ENCODE measurements at regions not wholly inside any gene's neighbourhood (a gene's known extent, or its start where the extent isn't known, plus 50 kb on each side); places are given as distances from the start of the nearest gene placed in this dataset.

GRCh38 chr7:68009716-68010115 is 1013.1 kb downstream of the TYW1 start:
- H3K9me3 Mint-ChIP-seq, result peaks cover 37% of the 10 kb centered on the region
- no peak overlapping the region for H3K4me3 Mint-ChIP-seq
- H3K27ac Mint-ChIP-seq, result no peak overlapping the region
- intact Hi-C loops (cut with micrococcal nuclease), result no loop called here
- H3K4me1 Mint-ChIP-seq (ENCODE audit: low read depth), result no peaks in the 10 kb centered on the region
- no peak for DNase-seq (ENCODE audit: low spot score)
- H3K36me3 Mint-ChIP-seq (ENCODE audit: low read depth), result no peaks in the 10 kb centered on the region
- no peaks in the 10 kb centered on the region for H3K27me3 Mint-ChIP-seq (ENCODE audit: insufficient read depth)

- Mint-ChIP-seq H3K36me3 (ENCODE audit: low read depth) (no peaks in the 10 kb centered on the region), H3K27me3 (ENCODE audit: insufficient read depth) (no peaks in the 10 kb centered on the region), H3K4me1 (ENCODE audit: low read depth) (no peaks in the 10 kb centered on the region), H3K4me3 (no peak overlapping the region), H3K9me3 (peaks cover 33% of the 10 kb centered on the region), H3K27ac (no peak overlapping the region)
- intact Hi-C loops (cut with micrococcal nuclease), result no loop called here
- DNase-seq (ENCODE audit: low spot score), result no peak
Measured at GRCh38 chr7:68014031-68014736, 1017.6 kb downstream of the TYW1 start.

DNA sequence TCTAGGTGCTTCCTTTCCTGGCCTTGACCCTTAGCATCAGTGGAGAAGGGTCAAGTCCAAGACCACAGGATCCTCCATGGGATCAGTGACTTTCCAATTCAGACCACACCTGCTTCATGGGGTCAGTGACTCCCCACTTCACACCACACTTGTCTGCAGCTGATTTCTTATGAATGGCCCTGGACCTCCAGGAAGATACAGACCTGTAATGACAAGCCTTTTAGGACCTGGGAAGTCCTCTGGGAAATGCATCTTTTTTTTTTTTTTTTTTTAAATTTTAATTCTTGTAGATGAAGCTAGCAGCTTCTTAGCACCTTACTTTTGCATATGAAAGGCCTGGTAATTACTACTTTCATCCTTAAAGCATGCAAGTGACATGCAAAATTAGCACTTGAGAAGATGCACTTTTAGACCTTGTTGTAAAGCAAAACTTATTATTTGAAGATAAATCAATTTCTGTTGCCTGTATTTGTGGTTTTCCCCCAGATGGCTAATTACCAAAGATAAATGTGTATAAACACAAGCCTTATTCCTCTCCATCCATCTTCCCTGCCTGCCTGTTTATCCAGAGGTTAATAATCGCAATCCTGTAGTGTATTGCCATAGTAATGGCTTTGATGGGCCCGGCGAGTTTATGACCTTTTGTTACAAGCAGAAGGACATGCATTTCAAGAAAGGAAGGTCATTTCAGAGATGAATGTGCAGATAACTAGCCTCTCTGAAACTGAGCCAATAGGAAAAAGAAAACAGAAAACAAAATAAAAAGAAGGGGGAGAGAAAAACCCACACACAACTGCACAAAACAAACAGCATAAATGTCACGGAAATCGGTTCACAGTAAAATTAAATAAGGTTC is 1018.7 kb downstream of the TYW1 start:
- H3K4me1 Mint-ChIP-seq (ENCODE audit: low read depth), result no peaks in the 10 kb centered on the region
- no peak overlapping the region for H3K27ac Mint-ChIP-seq
- H3K36me3 Mint-ChIP-seq (ENCODE audit: low read depth), result no peaks in the 10 kb centered on the region
- H3K4me3 Mint-ChIP-seq, result no peak overlapping the region
- peaks cover 27% of the 10 kb centered on the region for H3K9me3 Mint-ChIP-seq
- intact Hi-C loops (cut with micrococcal nuclease), result no loop called here
- DNase-seq (ENCODE audit: low spot score), result no peak
- no peaks in the 10 kb centered on the region for H3K27me3 Mint-ChIP-seq (ENCODE audit: insufficient read depth)

- Mint-ChIP-seq H3K4me3 (no peak overlapping the region), H3K27me3 (ENCODE audit: insufficient read depth) (no peaks in the 10 kb centered on the region), H3K36me3 (ENCODE audit: low read depth) (no peaks in the 10 kb centered on the region), H3K9me3 (peaks cover 26% of the 10 kb centered on the region), H3K27ac (no peak overlapping the region), H3K4me1 (ENCODE audit: low read depth) (no peaks in the 10 kb centered on the region)
- intact Hi-C loops (cut with micrococcal nuclease), result no loop called here
- no peak for DNase-seq (ENCODE audit: low spot score)
Measured at GRCh38 chr7:68015978-68016532, 1019.4 kb downstream of the TYW1 start.

- H3K27me3 Mint-ChIP-seq (ENCODE audit: insufficient read depth), result no peaks in the 10 kb centered on the region
- H3K27ac Mint-ChIP-seq, result no peak overlapping the region
- no peaks in the 10 kb centered on the region for H3K36me3 Mint-ChIP-seq (ENCODE audit: low read depth)
- H3K9me3 Mint-ChIP-seq, result peaks cover 28% of the 10 kb centered on the region
- DNase-seq (ENCODE audit: low spot score), result no peak
- intact Hi-C loops (cut with micrococcal nuclease), result no loop called here
- H3K4me1 Mint-ChIP-seq (ENCODE audit: low read depth), result no peaks in the 10 kb centered on the region
- H3K4me3 Mint-ChIP-seq, result no peak overlapping the region
Measured at GRCh38 chr7:68020102-68020501, 1023.5 kb downstream of the TYW1 start.

- Mint-ChIP-seq H3K4me3 (no peak overlapping the region), H3K27ac (no peak overlapping the region), H3K4me1 (ENCODE audit: low read depth) (no peaks in the 10 kb centered on the region), H3K27me3 (ENCODE audit: insufficient read depth) (no peaks in the 10 kb centered on the region), H3K36me3 (ENCODE audit: low read depth) (no peaks in the 10 kb centered on the region), H3K9me3 (peaks cover 32% of the 10 kb centered on the region)
- intact Hi-C loops (cut with micrococcal nuclease), result no loop called here
- DNase-seq (ENCODE audit: low spot score), result no peak
Measured at GRCh38 chr7:68025369-68025768, 1028.7 kb downstream of the TYW1 start.

DNA sequence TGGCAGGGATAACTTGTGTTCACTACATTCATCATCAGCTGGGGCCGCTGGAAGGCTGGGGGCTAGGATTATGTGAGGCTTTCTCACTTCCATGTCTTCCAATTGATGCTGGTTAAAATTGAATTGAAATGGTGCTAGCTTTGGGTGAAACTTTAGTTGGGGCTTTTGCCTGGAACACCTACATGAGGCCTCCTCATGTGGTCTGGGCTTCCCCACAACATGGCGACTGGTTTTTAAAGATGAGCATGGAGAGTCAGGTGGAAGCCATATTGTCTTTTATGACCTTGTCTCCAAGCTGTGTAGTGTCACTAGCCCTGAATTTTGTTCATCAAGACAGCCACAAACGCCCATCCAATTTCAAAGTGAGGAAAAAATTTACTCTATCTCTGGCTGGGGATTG is 1033.9 kb downstream of the TYW1 start:
- Mint-ChIP-seq H3K4me3 (no peak overlapping the region), H3K9me3 (peaks cover 48% of the 10 kb centered on the region), H3K36me3 (ENCODE audit: low read depth) (no peaks in the 10 kb centered on the region), H3K27me3 (ENCODE audit: insufficient read depth) (no peaks in the 10 kb centered on the region), H3K4me1 (ENCODE audit: low read depth) (no peaks in the 10 kb centered on the region), H3K27ac (no peak overlapping the region)
- no peak for DNase-seq (ENCODE audit: low spot score)
- intact Hi-C loops (cut with micrococcal nuclease), result no loop called here

DNA sequence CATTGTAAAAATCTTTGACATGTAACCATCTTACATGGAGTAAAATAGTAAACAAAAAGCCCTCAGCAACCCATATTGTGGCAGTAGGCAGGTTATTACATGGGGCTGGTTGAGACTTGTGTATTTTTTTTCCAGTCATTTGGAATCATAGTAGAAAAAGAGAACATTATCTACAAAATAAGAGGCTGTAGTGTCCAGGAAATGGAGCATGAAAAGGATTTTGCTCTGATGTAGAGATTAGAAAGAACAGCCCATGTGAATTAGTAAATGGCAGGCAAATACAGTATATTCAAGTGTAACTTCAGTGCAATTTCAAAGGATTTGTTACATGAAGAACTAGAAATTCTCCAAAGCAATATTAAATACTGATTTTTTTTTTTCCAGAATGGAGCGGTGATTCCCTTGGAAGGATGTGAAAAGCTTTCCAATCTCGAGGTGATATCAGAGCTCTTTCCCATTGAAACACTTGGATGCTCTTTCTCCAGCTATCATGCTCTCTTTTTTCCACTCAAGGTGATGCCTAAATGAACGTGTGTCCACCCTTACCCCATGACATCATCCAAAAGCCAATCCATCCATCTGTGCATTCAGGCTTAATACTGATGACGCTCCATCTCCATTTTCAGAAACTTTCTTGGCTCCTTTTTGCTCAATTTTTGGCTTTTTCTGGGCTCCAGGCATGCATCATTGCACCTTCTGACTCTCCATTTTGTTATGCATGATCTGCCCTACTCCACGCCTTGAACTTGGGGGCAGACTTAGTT is 1034.7 kb downstream of the TYW1 start:
- H3K9me3 Mint-ChIP-seq, result peaks cover 45% of the 10 kb centered on the region

DNA sequence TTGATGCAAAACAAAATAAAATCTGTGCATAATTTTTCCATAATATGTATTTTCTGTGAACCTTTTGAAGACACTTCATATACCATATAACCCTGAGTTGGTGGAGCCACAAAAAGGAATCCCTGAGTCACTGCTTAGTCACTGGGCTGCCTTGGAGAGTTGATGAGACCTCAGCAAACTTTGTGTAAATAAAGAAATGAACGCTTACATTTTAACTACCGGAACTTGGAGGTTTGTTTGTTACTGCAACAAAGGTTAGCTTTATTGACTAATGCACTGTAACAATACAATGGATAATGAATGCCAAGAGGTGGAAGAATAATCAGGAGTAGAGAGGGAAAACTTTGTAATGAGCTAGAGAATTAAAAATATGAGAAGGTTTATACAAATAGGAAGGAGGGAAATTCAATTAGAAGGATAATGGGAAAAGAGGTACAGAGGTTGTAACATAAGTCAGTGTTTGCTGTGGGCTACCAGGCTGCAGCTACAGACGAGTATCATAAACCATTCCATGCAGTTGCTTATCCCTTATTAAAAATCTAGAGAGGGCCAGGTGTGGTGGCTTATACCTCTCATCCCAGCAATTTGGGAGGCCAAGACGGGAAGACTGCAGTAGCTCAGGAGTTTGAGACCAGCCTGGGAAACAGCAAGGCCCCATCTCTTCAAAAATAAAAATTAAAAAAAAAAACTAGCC is 1042.1 kb downstream of the TYW1 start:
- Mint-ChIP-seq H3K4me1 (ENCODE audit: low read depth) (no peaks in the 10 kb centered on the region), H3K27ac (no peak overlapping the region), H3K27me3 (ENCODE audit: insufficient read depth) (no peaks in the 10 kb centered on the region), H3K9me3 (peaks cover 24% of the 10 kb centered on the region), H3K36me3 (ENCODE audit: low read depth) (no peaks in the 10 kb centered on the region), H3K4me3 (no peak overlapping the region)
- DNase-seq (ENCODE audit: low spot score), result no peak
- intact Hi-C loops (cut with micrococcal nuclease), result no loop called here

More for the DNA sequence above, 1034.7 kb downstream of the TYW1 start:
- no peaks in the 10 kb centered on the region for H3K27me3 Mint-ChIP-seq (ENCODE audit: insufficient read depth)
- no peak for DNase-seq (ENCODE audit: low spot score)
- H3K27ac Mint-ChIP-seq, result no peak overlapping the region
- H3K4me1 Mint-ChIP-seq (ENCODE audit: low read depth), result no peaks in the 10 kb centered on the region
- H3K4me3 Mint-ChIP-seq, result no peak overlapping the region
- intact Hi-C loops (cut with micrococcal nuclease), result no loop called here
- H3K36me3 Mint-ChIP-seq (ENCODE audit: low read depth), result no peaks in the 10 kb centered on the region

DNA sequence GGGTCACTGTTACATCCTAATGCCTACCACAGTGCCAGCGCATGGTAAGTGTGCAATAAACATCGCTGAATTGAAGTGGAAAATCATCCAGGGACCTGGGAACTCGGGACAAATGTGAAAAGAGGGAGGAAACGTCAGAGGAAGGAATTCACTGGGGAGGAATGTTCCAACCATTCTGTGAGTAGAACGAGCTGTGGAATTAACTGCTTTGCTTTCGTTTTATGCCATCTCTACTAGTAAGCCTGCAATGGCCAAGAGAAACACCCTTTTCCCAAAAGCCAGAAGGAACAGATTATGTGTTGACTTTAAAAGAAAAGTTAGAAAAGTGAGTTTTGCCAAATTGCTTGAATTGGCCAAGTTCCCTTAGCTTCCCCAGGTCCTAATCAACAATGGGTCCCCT is 1044.9 kb downstream of the TYW1 start:
- Mint-ChIP-seq H3K36me3 (ENCODE audit: low read depth) (no peaks in the 10 kb centered on the region), H3K27ac (no peak overlapping the region), H3K9me3 (peaks cover 21% of the 10 kb centered on the region), H3K4me1 (ENCODE audit: low read depth) (no peaks in the 10 kb centered on the region), H3K4me3 (no peak overlapping the region), H3K27me3 (ENCODE audit: insufficient read depth) (no peaks in the 10 kb centered on the region)
- DNase-seq (ENCODE audit: low spot score), result no peak
- intact Hi-C loops (cut with micrococcal nuclease), result no loop called here

GRCh38 chr7:68043546-68043945 is 1046.9 kb downstream of the TYW1 start:
- Mint-ChIP-seq H3K36me3 (ENCODE audit: low read depth) (no peaks in the 10 kb centered on the region), H3K9me3 (peaks cover 21% of the 10 kb centered on the region), H3K27me3 (ENCODE audit: insufficient read depth) (no peaks in the 10 kb centered on the region), H3K4me3 (no peak overlapping the region), H3K4me1 (ENCODE audit: low read depth) (no peaks in the 10 kb centered on the region), H3K27ac (no peak overlapping the region)
- intact Hi-C loops (cut with micrococcal nuclease), result no loop called here
- no peak for DNase-seq (ENCODE audit: low spot score)

- H3K27me3 Mint-ChIP-seq (ENCODE audit: insufficient read depth), result no peaks in the 10 kb centered on the region
- no peak overlapping the region for H3K27ac Mint-ChIP-seq
- H3K4me1 Mint-ChIP-seq (ENCODE audit: low read depth), result no peaks in the 10 kb centered on the region
- intact Hi-C loops (cut with micrococcal nuclease), result no loop called here
- peaks cover 19% of the 10 kb centered on the region for H3K9me3 Mint-ChIP-seq
- H3K36me3 Mint-ChIP-seq (ENCODE audit: low read depth), result no peaks in the 10 kb centered on the region
- H3K4me3 Mint-ChIP-seq, result no peak overlapping the region
- DNase-seq (ENCODE audit: low spot score), result no peak
Measured at GRCh38 chr7:68050627-68051026, 1054.0 kb downstream of the TYW1 start.

All from activated T-helper 1 cell treated with anti-CD3 and anti-CD28 coated beads, Interleukin-12 subunit alpha, Interleukin-12 subunit beta, Interleukin-2, Interleukin-4 antibody, amounts not matched to agents 30 ng/mL and 10 ng/mL and 1 ng/mL, durations not matched to agents 14 hours and 24 hours and 36 hours (primary cell).